ENCODE measurements at regions not wholly inside any gene's neighbourhood (a gene's known extent, or its start where the extent isn't known, plus 50 kb on each side); places are given as distances from the start of the nearest gene placed in this dataset.

GRCh38 chr10:83357627-83358026 is 781.7 kb upstream of the GHITM start:
- Histone ChIP-seq H3K36me3 (ENCODE audit: low read depth) (no peaks in the 10 kb centered on the region), H3K27ac (no peak overlapping the region), H3K27me3 (ENCODE audit: insufficient read depth, low read depth) (no peaks in the 10 kb centered on the region), H3K4me2 (no peak overlapping the region), H3K4me1 (replicated peaks; ENCODE audit: insufficient read depth) (no peaks in the 10 kb centered on the region), H4K20me1 (ENCODE audit: insufficient read depth) (no peaks in the 10 kb centered on the region), H3K4me3 (no peak overlapping the region), H3F3A (ENCODE audit: insufficient read depth, low read depth) (no peaks in the 10 kb centered on the region), H3K9me3 (ENCODE audit: insufficient read depth, low read depth) (no peaks in the 10 kb centered on the region), H2AFZ (no peak overlapping the region), H3K79me2 (ENCODE audit: low read depth) (no peaks in the 10 kb centered on the region), H3K9me2 (ENCODE audit: insufficient read depth) (no peaks in the 10 kb centered on the region)
- no peak for TF ChIP-seq EZH2 (IDR thresholded peaks at IDR 0.05; ENCODE audit: low read depth)
- TF ChIP-seq, protein P1, sequence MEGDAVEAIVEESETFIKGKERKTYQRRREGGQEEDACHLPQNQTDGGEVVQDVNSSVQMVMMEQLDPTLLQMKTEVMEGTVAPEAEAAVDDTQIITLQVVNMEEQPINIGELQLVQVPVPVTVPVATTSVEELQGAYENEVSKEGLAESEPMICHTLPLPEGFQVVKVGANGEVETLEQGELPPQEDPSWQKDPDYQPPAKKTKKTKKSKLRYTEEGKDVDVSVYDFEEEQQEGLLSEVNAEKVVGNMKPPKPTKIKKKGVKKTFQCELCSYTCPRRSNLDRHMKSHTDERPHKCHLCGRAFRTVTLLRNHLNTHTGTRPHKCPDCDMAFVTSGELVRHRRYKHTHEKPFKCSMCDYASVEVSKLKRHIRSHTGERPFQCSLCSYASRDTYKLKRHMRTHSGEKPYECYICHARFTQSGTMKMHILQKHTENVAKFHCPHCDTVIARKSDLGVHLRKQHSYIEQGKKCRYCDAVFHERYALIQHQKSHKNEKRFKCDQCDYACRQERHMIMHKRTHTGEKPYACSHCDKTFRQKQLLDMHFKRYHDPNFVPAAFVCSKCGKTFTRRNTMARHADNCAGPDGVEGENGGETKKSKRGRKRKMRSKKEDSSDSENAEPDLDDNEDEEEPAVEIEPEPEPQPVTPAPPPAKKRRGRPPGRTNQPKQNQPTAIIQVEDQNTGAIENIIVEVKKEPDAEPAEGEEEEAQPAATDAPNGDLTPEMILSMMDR (conservative IDR thresholded peaks at IDR 0.05): no peak
- ChIA-PET CTCF (no interaction called here), POLR2A (ENCODE audit: unreplicated experiment) (no interaction called here)
- DNase-seq: no peak
- BruUV-seq (replicated peaks): no TSS peak
- intact Hi-C loops (cut with micrococcal nuclease; ENCODE audit: unreplicated experiment): no loop called here

DNA sequence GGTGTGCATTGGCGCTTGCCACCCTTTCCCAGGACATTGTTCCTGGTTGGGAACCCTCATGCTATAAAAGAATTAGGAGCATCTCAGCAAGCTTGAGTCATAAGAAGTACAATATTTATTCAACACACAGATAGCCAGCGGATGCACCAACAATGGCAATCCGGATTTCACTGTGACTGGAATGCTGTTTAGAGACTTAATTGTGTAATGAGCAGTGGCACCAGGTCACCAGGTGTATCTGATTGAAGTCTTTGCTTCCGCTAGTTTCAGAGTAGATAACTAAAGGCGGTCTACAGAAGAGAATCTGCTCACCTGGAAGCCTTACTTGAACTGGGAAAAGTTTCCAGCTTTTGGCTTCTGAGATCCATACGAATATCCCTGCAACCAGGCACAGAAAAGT is 772.3 kb upstream of the GHITM start:
- Histone ChIP-seq H3K4me3 (no peak overlapping the region), H3K79me2 (ENCODE audit: low read depth) (no peaks in the 10 kb centered on the region), H3K4me2 (no peak overlapping the region), H3K9me2 (ENCODE audit: insufficient read depth) (no peaks in the 10 kb centered on the region), H4K20me1 (ENCODE audit: insufficient read depth) (no peaks in the 10 kb centered on the region), H3K36me3 (ENCODE audit: low read depth) (no peaks in the 10 kb centered on the region), H3K27ac (no peak overlapping the region), H3F3A (ENCODE audit: insufficient read depth, low read depth) (no peaks in the 10 kb centered on the region), H3K4me1 (replicated peaks; ENCODE audit: insufficient read depth) (no peaks in the 10 kb centered on the region), H3K9me3 (ENCODE audit: insufficient read depth, low read depth) (no peaks in the 10 kb centered on the region), H3K27me3 (ENCODE audit: insufficient read depth, low read depth) (no peaks in the 10 kb centered on the region), H2AFZ (no peak overlapping the region)
- intact Hi-C loops (cut with micrococcal nuclease; ENCODE audit: unreplicated experiment): no loop called here
- ChIA-PET POLR2A (ENCODE audit: unreplicated experiment) (no interaction called here), CTCF (no interaction called here)
- DNase-seq: no peak
- no peak for TF ChIP-seq EZH2 (IDR thresholded peaks at IDR 0.05; ENCODE audit: low read depth)
- TF ChIP-seq, protein P1 (conservative IDR thresholded peaks at IDR 0.05): no peak
- no TSS peak for BruUV-seq (replicated peaks)

- no TSS peak for BruUV-seq (replicated peaks)
- POLR2A ChIA-PET (ENCODE audit: unreplicated experiment): no interaction called here
These were observed 767.4 kb upstream of the GHITM start for GRCh38 chr10:83371696-83372490.

More at GRCh38 chr10:83371696-83372490, 767.4 kb upstream of the GHITM start:
- Histone ChIP-seq H4K20me1 (ENCODE audit: insufficient read depth) (no peaks in the 10 kb centered on the region), H3K9me2 (ENCODE audit: insufficient read depth) (no peaks in the 10 kb centered on the region), H3K27ac (no peak overlapping the region), H3K4me3 (no peak overlapping the region), H3K9me3 (ENCODE audit: insufficient read depth, low read depth) (no peaks in the 10 kb centered on the region), H3K4me2 (no peak overlapping the region), H3K27me3 (ENCODE audit: insufficient read depth, low read depth) (no peaks in the 10 kb centered on the region), H3K79me2 (ENCODE audit: low read depth) (no peaks in the 10 kb centered on the region), H3K36me3 (ENCODE audit: low read depth) (no peaks in the 10 kb centered on the region), H2AFZ (no peak overlapping the region), H3K4me1 (replicated peaks; ENCODE audit: insufficient read depth) (no peaks in the 10 kb centered on the region), H3F3A (ENCODE audit: insufficient read depth, low read depth) (no peaks in the 10 kb centered on the region)
- DNase-seq: no peak
- intact Hi-C loops (cut with micrococcal nuclease; ENCODE audit: unreplicated experiment): no loop called here
- no peak for TF ChIP-seq EZH2 (IDR thresholded peaks at IDR 0.05; ENCODE audit: low read depth)
- TF ChIP-seq, protein P1 (conservative IDR thresholded peaks at IDR 0.05): no peak
- CTCF ChIA-PET: no interaction called here
